DMS79 (cell line): ENCODE measurements at regions not wholly inside any gene's neighbourhood (a gene's known extent, or its start where the extent isn't known, plus 50 kb on each side); places are given as distances from the start of the nearest gene placed in this dataset.

Experiments
- DNase-seq: peaks from one replicate; lab custom pipeline; 2025; lab: John Stamatoyannopoulos, UW

DNA sequence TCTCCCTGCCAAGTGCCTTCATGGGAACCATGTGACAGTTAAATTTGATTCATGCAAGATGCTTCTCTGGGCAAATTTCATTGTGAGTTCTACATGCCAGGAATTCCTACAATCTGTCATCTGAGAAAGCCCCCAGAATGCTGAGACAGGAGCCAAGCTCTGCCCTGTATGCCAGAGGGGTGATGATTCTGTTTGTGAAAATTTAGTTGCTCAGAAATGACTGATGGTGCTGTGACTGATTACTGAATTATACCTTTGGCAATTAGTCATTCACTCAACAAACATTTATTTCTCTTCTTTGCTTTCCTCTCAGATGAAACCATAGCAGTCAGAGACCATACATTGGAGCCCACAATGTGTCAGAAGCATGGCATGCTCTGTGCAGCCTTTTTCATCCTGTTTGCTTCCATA lies 69.0 kb upstream of the ZBED5 start:
- DNase-seq = no peak

DNA sequence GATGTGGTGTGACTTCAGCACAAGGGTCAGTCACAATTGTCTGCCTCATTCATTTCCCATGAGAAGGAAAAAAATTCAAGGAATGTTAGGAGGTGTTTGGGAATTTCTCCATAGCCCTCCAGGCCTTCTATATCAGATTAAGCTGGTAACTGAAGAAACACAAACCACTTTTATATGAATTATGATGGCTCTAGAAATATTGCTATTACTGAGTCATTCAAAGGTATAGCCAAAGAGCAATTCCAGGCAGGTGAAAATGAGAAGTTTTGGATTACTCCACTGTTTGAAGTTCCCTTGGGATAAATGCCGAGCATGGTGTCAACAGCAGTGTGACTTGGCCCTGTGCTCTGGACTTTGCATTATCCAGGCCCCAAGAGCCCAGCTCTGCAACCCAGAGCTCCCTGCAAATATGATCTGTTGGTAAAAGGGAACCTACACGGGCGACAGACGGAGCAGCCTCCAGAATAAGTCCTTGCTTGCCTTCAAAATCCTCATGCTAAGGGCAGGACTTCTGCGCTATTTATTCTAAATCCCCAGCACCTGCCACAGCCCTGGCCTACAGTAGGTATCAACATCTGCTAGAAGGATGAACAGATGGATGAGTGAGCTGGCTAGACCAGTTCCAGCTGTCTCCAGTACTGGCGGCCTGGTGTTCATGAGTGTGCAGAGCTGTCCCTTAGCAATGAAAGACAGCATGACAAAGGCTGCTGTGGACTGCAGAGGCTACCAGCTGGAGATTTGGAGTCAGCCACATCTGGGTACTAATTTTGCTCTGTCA lies 67.5 kb upstream of the ZBED5 start:
- DNase-seq = no peak

DNA sequence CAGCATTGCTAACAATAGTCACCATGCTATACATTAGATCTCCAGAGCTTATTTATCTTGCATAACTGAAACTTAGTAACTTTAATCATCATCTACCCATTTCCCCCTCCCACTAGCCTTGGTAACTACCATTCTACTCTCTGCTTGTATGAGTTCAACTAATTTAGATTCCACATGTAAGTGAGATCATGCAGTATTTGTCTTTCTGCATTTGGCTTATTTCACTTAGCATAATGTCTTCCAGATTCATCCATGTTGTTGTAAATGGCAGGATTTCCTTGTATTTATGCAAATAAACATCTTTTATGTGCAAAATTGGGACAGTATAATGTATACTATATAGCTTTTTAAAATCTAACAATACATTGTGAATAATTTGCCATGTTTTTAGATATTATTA lies 66.0 kb upstream of the ZBED5 start:
- no peak for DNase-seq

DNA sequence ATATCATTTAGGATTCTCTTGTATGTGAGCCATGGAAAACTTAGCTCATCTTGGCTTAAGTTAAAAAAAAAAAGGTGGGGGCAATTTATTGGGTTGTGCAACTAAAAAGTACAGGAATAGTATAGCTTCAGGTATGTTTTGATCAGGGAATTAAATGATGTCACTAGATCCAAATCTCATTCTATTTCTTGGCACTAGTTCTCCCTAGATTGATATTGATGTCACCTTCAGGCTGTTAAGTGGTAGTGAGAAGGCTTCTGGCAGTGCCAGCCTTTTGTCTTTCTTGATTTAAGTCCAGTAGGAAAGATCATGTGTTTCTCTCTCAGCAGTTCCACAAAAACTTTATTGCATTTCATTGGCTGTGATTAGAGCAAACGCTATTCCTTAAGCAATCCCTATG lies 65.0 kb upstream of the ZBED5 start:
- DNase-seq = no peak

DNA sequence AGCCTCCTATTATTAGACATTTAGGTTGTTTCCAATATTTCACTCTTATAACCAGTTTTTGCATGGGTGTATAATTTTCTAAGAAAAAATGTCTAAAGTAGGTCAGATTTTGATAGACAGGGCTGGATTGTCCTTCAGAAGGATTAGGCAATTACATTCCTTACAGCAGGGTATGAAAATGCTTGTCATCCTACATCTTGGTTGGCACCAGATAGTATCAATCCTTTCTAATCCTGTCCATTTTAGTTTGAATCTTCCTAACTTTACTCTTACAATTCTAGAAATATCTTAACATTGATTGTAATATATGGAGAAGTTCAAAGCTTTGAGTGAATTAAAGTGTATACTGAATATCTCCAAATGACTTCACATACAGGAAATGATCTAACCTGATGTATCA lies 63.0 kb upstream of the ZBED5 start:
- no peak for DNase-seq

DNA sequence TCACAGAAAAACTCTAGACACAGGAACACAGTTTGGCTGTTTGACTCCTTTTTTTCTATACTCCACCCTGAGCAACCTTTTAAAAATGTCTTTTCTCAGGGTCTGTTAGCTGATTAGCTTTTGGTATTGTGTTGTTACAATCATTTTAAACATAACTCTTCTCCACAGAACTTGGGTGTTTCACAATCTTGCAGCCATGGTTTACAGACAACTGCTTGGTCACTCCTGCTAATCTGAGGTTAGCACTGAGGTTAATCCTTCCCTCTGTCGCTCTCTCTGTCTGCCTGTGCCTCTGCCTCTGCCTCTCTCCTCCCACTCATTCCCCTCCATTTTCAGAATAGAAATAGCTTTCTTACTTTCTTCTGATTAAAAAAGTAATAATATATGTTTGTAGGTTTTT lies 62.4 kb upstream of the ZBED5 start:
- no peak for DNase-seq

DNA sequence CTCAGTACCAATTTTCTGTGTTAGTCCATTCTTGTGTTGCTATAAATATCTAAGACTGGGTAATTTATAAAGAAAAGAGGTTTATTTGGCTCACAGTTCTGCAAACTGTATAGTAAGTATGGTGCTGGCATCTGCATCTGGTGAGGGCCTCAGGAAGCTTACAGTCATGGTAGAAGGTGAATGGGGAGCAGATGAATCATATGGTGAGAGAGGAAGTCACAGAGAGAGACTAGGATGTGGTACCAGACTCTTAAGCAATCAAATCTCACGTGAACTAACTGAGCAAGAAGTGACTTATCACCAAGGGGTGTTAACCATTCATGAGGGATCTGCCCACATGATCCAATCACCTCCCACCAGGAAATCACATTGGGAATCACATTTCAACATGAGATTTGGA lies 60.8 kb upstream of the ZBED5 start:
- no peak for DNase-seq

DNA sequence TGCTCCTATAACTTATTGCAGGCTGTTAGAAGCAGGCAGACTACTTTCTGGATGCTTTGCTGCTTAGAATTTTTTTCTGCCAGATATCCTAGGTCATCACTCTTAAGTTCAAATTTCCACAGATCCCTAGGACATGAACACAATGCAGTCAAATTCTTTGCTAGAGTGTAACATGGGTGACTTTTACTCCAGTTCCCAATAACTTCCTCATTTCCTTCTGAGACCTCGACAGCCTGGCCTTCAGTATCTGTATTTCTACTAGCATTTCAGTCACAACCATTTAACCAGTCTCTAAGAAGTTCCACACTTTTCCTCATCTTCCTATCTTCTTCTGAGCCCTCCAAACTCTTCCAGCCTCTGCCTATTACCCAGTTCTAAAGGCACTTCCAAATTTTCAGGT lies 60.4 kb upstream of the ZBED5 start:
- no peak for DNase-seq

DNA sequence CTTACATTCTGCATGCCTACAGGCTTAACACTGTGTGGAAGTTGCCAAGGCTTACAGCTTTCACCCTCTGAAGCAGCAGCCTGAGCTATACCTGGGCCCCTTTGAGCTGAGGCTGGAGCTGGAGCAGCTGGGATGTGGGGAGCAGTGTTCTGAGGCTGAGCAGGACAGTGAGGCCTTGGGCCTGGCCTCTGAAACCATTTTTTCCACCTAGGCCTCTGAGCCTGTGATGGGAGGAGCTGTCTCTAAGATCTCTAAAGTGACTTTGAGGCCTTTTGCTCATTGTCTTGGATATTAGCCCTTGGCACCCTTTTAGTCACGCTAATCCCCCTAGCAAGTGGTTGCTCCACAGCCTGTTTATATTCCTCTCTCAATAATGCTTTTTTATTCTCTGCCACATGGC lies 59.9 kb upstream of the ZBED5 start:
- no peak for DNase-seq

DNA sequence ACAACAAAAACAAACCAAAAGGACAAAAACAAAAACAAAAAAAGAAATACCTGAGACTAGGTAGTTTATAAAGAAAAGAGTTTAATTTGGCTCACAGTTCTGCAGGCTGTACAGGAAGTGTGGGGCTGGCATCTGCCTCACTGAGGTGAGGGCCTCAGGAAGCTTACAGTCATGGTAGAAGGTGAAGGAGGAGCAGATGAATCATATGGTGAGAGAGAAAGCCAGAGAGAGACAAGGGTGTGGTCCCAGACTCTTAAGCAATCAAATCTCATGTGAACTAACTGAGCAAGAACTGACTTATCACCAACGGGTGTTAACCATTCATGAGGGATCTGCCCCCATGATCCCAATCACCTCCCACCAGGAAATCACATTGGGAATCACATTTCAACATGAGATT lies 58.8 kb upstream of the ZBED5 start:
- no peak for DNase-seq

DNA sequence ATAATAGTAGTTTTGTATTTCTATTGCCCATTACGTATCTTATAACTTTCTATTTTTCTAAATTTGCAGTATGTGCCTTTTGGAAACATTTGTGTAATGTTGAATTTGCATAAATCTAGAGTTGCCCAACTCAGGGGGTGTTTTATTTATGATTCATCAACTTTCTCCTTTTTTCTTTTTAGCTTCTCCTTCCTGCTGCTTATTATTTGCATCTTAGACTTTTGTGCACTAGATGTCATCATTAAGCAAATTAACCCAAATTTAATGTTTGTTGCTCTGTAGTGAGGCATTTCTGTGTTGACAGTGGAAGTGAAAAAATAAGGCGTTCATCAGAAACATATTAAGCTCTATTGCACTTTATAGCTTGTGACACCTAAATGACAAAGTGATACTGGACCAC lies 56.2 kb upstream of the ZBED5 start:
- DNase-seq = no peak

DNA sequence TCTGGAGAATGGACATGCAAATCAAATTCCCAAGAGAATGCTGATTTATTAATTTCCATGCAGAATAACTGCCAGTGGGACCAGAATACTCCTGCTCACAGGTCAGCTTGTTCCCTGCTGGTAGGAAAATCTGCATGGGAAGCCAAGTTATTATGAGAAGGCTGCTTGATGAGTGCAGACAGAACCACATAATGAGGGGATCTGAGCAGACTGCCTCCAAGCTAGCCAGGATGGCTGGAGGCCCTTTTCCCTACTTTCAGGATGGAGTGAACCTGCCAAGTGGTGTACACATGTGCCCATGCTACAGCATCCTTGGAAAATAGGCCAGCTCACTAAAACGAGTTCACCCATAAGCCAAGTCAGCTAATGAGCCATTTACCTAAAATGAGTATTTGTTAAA lies 55.2 kb upstream of the ZBED5 start:
- DNase-seq = no peak

DNA sequence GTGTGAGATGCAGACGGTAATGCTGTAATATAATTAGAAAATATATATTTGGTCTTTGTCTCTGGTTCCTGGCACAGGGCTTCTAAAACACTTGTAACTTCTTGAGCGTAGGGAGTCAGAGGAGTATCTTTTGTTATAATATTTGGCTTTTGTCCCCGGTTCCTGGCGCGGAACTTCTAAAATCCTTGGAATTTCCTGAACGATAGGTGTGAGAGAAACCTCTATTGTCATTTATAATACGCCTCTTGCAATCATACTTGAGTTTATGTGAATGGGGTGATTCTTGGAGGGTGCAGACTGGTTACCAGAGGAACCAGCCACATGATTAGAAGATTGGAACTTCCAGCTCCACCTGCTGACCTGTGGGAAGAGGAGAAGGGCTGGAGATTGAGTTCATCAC lies 54.1 kb upstream of the ZBED5 start:
- DNase-seq = peak; percentile 61

DNA sequence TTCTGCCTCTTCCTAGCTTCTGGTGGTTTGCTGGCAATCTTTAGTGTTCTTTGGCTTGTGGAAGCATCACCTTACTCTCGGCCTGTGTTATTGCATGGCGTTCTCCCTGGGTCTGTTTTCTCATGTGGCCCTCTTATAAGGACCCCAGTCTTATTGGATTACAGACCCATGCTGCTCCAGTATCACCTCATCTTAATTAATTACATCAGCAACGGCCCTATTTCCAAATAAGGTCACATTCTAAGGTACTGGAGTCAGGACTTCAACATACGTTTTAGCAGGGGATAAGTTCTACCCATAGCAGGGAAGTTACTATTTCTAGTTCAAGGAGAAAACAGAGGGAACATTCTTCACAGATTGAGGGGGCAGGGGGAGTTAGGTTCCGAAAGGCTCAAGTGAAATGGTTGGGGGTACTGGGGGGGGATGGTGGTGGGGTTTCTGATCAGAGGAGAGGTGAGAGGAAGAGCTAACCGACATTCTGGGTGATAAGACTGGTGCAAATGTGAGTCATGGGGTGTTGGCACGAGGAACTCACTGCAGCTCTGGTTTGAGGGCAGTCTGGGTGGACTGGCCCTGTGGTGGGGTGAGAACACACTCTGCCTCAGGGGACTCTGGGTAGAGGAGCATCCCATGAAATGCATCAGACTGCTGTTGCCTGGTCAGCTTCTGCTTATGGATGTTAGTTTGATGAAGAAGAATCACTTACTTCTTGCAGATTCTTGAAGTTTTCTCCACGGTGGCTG lies 51.5 kb upstream of the ZBED5 start:
- DNase-seq = no peak

DNA sequence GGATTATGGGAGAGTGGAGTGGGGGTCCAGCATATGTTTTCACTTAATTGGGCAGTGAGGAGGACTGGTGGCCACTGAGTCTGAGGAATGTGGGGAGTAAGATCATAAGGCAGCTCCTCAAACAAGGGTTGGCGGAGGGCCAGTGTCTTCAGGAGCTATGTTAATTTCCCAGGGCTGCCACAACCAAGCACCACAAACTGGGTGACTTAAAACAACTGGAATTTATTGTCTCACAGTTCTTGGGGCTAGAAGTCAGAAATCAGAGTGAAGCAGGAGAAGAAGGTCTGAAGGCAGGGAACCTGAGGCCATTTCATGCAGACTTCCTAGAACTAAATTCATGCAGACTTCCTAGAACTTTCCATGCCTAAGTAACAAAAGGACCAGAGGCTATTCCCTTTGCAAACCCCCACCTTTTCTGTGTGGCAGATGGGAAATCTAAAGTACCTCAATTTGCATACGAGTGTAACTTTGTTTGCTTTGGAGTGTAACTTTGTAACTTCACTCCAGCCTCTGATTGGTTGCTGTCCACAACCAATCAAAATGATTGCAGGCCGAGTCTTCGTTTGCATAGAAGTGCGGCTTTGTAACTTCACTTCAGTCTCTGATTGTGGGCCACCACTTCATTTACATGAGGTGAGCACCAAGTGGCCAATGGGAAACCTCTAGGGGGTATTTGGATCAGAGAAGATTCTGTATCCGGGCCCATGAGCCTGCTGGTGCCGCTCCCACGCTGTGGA lies 50.5 kb upstream of the ZBED5 start:
- DNase-seq = no peak
